Activated CD8-positive, alpha-beta memory T cell treated with anti-CD3 and anti-CD28 coated beads for 36 hours (primary cell): ENCODE measurements at regions not wholly inside any gene's neighbourhood (a gene's known extent, or its start where the extent isn't known, plus 50 kb on each side); places are given as distances from the start of the nearest gene placed in this dataset.

Source experiments
- CTCF ChIA-PET: fragments of 350-600 bp; sonication (Branson Sonifier 250); formaldehyde crosslinking; loops from one replicate; lab custom pipeline; 2021; ENCODE audit warnings: antibody characterized with exemption; lab: Charles Lee
- POLR2A ChIA-PET: fragments of 350-600 bp; sonication (Branson Sonifier 250); formaldehyde crosslinking; loops from one replicate; lab custom pipeline; 2021; ENCODE audit warnings: antibody characterized with exemption; lab: Charles Lee

DNA sequence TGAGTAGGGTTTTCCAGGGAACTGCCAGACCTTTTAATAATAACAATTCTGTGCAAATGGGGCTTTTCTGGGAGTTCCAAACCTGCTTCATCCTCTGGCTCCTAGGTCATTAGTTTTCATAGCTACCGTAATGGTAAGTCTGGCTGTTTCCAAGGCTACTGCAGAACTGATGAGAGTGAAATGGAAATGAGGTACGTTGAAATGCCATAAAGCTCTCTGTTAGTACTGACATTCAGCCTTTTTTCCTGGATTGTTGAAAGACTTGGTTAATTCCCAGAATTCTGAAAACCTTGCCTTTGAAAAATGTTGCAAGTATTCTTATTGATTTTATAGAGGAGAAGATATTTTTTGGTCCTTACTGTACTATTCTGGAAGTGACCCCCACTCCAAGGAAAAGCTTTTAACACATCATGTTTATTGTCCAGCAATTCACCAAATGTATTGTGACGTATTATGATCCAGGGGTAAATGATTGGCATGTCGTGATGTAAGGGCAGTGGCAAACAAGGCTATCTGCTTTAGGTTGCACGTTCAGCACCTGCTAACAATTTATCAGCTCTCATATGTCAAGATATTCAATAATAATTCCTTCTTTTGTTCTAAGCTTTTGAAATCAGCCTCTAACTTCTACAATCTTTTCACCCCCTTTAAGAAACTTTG is 767.0 kb upstream of the RAB6C start:
- POLR2A ChIA-PET, result no interaction called here

DNA sequence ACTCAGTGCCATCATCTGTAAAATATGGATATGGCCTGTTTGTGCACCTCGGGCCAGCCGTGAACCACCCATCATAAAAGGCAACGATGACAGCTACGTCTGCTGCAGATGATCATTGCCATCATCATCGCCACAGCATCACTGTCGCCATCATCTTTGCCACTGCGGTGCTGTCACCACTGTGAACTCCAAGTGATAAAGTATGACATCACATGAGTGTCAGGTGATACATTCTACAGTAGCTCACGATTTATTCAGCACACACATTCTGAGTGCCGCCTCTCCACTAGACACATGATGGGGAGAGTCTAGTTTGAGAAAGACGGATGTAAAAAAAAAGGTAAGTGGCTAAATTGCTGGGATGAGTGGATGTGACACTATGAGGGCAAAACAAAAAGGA is 755.4 kb upstream of the RAB6C start:
- CTCF ChIA-PET, result no interaction called here
- POLR2A ChIA-PET, result no interaction called here

More for the DNA sequence above, 767.0 kb upstream of the RAB6C start:
- CTCF ChIA-PET, result no interaction called here

DNA sequence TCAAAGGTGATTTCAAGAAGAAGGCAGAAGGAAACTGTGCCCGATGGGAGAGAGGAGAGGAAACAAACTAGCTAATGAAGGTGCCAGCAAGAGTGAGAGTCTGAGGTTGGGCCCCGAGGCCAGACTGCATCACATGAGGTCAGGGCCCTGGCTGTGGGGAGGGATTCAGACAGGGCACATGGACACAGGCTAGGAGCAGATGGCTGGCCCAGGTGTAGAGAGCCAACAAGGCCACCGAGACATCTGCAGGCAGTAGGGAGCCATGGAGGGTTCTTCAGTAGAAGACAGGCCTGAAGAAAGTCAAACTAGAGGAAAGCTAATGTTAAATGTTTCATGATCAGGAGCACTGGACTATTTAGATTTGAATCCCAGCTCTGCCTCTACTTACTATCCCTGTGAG is 755.0 kb upstream of the RAB6C start:
- CTCF ChIA-PET, result no interaction called here
- POLR2A ChIA-PET, result no interaction called here

DNA sequence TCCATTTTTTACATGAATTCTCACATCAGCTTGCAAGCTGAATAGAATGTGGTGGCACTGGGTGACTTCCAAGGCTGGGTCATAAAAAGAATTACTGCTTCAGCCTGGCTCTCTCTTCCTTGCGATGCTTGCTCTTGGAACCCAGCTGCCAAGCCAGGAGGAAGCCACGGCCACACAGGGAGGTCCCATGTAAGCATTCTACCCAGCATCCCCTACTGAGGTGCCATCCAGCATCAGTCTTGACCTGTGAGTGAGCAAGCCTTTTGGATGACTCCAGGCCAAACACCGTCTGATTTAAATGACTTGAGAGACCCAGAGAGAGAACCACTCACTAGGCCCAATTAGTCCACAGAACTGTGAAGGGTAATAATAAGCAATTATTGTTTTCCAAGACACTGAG is 750.3 kb upstream of the RAB6C start:
- CTCF ChIA-PET, result no interaction called here

DNA sequence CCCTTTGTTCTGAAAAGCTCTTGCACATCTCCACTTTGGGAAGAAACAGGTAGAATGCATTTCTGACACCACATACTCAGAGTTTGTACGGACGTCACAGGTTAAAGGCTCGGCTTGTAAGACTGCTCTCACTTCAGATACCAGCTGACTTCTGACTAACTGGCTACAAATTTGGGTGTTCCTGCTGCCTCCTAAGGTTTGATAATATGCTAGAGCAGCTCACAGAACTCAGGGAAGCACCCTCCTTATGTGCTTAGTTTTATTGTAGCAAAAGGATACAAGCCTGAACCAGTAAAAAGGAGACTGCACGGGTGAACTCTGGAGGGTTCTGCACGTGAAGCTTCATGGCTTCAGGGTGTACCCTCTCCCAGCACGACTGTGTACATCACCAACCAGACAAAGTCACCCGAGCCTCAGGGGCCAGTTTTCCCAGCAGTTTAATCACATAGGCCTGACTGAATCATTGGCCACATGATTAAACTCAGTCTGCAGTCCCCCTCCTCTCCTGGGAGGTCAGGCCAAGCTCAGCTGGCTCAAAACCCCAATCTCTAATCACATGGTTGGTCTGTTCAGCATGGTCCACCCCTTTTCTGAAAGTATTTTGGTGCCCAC is 749.5 kb upstream of the RAB6C start:
- CTCF ChIA-PET, result no interaction called here

More for the DNA sequence above, 750.3 kb upstream of the RAB6C start:
- POLR2A ChIA-PET, result no interaction called here

DNA sequence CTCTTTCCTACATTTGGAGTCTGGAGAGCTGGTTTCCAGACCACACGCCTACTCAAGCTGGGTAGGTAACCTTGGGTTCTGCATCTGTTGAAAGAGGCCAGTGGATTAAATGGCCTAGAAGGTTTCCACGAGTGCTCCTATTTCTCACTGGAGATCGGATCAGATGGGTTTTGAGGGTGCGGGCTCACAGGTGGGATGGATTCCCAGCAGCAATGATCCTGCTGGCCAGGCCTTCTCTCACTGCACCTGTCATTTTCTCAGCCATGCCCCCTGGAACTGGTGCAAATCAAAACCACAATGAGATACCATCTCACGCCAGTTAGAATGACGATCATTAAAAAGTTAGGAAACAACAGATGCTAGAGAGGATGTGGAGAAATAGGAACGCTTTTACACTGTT is 747.5 kb upstream of the RAB6C start:
- POLR2A ChIA-PET, result no interaction called here
- CTCF ChIA-PET, result no interaction called here

More for the DNA sequence above, 749.5 kb upstream of the RAB6C start:
- POLR2A ChIA-PET, result no interaction called here

DNA sequence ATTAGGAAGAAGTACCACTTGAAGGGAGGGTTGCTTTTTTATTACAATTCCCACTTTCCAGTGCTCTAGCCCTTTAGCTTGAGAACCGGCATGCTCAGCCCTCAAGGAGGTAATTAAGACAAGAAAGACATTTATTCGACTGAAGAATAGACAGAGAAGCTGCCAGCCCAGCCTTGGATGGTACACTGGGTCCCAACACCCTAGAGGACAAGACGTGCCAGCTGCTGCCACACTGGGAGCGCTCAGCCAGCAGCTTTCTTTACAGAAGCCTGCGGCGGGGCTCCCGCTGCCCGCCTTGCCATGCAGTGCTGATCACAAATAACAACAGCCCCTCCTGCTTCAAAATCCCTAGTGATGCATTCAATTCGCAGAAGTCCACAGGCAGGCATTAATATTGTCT is 746.3 kb upstream of the RAB6C start:
- CTCF ChIA-PET, result no interaction called here
- POLR2A ChIA-PET, result no interaction called here

DNA sequence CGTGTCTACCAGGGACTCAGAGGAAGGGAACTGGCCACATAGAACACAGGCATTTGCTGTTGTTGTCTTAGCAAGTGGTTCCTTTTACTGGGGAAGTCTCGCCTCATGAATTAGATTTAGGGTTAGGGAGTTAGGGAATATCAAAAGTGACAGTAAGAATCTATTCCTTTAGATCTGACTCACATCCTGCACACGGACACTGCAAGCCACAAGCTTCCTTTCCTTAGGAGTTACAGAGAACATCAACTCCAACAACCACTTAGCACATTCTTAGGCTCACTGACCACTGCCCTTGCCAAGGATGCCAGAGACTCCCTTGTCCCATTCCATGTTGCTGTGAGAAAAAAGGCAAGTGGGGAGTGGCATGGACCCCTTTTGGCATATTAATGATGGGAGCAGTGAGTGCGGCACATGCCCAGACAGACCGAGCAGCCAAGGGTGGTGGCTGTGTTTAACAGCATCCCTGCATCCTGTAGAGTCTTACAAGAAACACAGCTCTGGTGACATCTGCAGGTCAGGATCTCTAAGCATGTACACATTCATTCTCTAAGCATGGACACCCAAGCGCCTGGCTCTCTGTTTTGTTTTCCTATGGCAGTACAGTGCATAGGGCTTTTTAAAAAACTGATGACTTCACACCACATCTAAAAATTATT is 745.6 kb upstream of the RAB6C start:
- POLR2A ChIA-PET, result no interaction called here
- CTCF ChIA-PET, result no interaction called here

DNA sequence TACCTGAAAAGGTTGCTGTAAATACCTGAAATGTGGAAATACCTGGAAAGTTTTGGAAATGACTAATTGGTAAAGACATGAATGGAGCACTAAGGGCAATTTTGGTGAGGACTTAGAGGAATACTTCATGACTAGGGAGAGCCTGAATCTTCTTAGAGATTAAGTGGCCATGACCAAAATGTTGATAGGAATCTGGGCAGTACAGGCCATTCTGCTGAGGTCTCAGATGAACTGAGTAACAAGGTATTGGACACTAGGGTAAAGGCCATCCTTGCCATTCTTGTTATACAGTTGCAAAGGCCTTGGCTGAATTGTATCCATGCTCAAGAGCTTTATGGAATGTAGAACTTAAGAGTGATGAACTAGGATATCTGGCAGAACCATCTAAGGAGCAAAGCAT is 742.9 kb upstream of the RAB6C start:
- CTCF ChIA-PET, result no interaction called here
- POLR2A ChIA-PET, result no interaction called here

DNA sequence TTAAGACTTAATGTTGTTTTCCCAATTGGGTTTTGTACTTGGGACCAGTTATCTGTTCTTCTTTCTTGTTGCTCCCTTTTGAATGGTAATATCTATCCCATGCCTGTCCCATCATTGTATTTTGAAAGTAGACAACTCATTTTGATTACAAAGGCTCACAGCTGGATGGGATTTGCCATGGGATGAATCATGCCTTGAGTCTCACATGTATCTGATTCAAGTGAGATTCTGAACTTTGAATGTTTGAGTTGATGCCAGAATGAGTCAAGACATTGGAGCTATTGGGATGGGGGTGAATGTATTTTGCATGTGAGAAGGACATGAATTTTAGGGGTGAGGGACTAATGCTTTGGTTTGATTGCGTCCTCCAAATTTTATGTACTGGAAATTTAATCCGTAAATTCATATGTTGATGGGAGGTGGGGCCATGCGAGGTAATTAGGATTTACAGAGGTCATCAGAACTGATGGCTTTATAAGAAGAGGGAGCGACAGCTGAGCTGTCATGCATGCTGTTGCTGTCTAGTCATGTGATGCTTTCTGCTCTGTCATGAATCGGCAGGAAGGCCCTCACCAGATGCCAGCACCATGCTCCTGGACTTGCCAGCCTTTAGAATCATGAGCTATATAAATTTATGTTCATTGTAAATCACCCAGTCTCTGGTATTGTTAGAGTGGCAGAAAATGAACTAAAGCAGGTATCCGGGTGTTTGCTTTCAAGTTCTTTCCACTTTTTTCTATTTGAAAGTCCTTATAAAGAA is 741.3 kb upstream of the RAB6C start:
- ChIA-PET CTCF (no interaction called here), POLR2A (no interaction called here)

DNA sequence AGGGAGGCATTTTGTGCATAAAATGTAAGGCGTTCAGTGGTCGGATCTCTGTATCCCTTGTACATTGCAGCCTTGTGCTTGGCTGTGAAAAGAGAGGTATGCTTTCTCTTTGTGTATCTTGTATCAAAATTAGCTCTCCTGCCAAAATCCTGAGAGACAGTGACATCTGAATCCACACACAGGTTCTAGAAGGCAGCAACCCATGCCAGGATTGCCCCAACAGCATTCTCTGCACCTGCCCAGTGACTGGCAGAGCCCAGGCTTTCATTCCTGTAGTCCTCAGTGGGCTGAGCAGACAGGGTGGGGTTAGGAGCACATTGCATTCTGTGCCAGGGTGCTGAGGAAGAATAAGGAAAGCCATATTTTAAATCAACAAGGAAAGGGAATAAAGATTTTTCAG is 740.3 kb upstream of the RAB6C start:
- ChIA-PET CTCF (no interaction called here), POLR2A (no interaction called here)

DNA sequence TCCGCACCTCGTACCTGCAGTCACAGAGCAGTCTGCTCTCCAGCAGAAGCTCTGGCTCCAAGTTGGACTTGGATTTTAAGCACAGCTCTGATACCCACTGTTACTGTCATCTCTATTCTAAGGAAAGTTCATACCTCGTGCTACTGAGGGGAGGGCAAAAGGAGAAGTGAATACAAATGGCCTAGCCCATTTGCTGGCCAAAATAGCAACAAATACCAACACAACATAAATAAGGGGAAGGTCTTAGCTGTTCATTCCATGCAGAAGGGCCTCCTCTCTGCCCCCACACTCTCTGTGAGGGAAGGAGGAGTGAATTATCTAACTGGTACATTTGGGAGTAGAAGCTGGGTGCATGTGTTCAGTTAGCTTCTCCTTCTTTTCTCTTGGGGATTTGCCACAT is 739.4 kb upstream of the RAB6C start:
- POLR2A ChIA-PET, result no interaction called here
- CTCF ChIA-PET, result no interaction called here

DNA sequence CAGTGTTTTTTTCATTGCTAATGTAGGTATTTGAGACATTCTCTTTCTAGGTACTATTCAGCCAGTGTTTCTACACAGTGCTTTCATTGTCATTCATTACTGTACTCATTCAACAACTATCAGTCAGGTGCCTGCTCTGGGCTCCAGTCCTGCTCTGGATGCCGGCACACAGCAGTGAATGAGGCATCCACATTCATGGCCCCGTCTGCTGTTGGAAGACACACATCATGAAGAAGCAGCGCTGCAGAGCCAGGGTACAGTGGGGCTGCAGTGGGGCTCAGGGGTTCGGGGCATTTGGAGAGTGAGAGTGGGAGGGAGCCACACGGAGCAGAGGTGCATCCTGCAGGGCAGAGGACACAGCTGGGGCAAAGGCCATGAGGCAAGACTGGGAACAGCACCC is 737.2 kb upstream of the RAB6C start:
- CTCF ChIA-PET, result no interaction called here
- POLR2A ChIA-PET, result no interaction called here

DNA sequence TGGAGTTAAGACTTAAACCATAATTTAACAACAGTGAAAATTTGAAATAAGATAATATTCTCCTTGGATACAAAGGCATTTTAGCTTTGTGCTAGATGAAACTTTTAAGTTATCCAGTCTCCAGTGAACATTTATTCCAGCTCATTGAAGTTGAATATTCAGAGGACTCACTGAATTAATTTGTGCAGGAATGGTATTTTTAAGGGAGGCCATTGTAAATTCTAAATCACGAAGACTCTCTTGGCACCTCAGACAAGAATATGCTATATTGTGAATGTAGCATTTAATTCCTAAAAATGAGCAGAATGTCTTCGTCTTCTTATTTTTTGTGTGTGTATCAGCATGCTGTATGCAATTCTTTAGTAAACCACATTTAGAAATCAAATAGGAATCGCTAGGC is 731.7 kb upstream of the RAB6C start:
- ChIA-PET CTCF (no interaction called here), POLR2A (no interaction called here)

DNA sequence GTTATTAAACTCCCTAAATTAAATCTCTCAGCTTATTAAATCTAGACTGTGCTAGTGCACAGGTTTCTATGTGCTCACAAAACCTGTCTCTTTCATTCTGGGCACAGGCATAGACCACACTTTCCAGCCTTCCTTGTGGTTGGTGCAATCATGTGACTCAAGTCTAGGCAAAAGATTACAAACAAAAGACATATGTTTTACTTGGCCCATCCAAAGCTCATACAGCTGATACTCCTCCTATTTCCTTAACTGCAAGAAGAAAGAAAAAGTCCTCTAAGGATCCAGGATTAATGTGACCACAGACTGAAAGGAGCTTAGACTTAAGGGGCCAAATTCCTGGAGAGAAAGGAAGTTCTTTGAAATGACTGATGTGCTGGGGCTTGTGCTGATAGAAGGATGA is 731.3 kb upstream of the RAB6C start:
- ChIA-PET POLR2A (no interaction called here), CTCF (no interaction called here)

DNA sequence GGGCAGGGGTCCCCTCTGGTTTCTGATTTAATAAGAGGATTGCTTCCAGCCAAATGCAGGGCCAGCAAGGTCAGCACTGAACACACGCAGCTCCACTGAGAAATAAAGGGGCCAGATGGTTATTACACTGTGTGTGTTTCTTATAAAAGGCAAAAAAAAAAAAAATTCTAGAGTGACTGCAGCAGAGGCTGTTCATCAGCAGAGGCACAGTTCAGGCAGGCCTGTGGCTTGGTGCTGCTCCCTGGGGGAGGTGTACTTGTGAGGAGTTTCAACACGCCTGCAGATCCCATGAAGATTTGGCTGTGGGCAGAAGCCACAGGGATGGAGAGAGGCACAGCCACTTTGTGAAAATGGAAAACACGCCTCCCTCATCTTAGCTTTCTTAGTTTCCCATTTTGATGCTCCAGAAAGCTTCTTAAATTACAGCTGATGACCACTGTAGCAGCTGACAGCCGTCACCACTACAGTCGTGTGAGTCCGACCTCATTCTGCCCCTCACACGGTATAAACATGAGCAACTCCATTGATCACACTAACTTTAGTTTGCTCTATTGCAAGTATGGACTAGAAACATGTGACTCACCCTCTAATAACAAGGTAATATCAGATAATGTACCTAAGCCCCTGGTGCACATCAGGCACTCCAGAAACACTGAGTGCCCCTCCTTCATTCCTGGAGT is 726.5 kb upstream of the RAB6C start:
- CTCF ChIA-PET, result no interaction called here

DNA sequence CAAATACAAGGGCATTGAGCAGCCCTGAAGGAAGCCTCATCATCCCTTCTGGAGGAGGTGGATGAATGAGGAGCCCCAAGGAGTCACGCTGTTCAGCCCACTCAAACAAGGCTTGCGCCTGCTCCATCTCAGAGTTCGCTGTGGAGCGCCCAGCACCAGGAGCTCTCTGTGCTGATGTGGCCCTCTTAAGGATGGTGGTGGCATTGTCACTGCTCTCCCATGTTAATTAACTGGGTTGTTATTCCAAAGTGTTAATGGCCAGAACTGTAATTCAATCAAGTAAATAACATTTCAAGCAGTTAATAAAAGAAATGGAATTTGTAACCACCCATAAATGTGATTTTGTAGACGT is 726.0 kb upstream of the RAB6C start:
- ChIA-PET CTCF (no interaction called here), POLR2A (no interaction called here)

More for the DNA sequence above, 726.5 kb upstream of the RAB6C start:
- POLR2A ChIA-PET, result no interaction called here

DNA sequence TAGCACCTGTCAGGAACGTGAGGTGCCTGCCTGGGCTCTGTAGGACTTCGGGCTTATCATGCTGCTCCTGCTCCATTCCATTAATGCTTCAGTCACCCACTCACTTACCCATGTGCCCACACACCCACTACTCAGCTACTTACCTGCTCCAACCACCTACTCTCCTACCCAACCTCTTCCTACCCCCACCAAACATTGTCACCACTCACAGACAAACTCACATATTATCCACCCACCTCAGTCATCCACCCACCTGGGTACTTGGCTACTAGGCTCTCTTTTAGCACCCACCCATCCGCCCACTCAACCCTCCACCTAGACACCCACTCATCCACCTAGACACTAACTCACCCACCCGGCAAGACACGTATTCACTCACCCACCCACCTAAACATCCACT is 724.7 kb upstream of the RAB6C start:
- CTCF ChIA-PET, result no interaction called here
- POLR2A ChIA-PET, result no interaction called here

DNA sequence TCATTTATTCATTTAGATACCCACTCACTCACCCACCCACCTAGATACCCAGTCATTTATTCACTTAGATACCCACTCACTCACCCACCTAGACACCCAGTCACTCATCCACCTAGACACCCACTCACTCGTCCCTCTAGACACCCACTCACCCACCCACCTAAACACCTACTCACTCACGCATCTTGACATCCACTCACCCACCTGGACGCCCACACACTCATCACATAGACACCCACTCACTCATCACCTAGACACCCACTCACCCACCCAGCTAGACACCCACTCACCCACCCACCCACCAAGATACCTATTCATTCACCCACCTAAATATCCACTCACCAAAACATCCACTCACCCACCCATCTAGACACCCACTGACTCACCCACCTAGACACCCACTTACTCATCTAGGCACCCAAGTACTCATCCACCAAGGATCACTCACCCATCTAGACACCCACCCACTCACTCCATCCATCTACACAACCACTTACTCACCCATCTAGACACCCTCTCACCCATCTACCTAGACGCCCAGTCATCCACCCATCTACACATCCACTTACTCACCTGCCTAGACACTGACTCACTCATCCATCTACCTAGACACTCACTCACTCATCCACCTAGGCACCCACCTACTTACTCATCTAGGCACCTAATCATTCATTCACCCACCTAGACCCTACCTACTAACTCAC is 723.7 kb upstream of the RAB6C start:
- POLR2A ChIA-PET, result no interaction called here
- CTCF ChIA-PET, result no interaction called here

DNA sequence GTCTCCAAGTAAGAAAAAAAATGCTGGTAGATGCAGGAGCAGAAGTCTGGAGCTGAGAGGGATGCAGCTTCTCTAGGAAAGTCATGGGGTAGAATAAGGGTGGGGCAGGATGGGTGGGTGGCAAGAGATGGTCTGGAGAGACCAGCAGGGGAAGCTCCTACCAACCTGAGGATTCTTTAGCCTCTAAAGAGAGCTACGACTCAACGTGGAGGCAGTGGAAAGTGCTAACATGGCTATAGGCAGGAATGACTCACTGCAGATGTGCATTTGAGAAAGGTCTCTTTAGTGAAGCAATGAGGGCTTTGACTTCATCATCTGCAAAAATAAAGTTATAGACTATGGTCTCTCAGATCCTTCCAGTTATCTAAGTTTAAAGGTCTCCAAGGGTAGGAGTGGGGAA is 722.8 kb upstream of the RAB6C start:
- CTCF ChIA-PET, result no interaction called here

More for the DNA sequence above, 722.8 kb upstream of the RAB6C start:
- POLR2A ChIA-PET, result no interaction called here
